Activated T-helper 2 cell treated with anti-CD3 and anti-CD28 coated beads, Interferon-gamma antibody, Interleukin-2, Interleukin-4, amounts not matched to agents 10 μg/mL and 5 μg/mL and 100 μg/mL, durations not matched to agents 14 hours and 24 hours and 36 hours (primary cell): ENCODE measurements at regions not wholly inside any gene's neighbourhood (a gene's known extent, or its start where the extent isn't known, plus 50 kb on each side); places are given as distances from the start of the nearest gene placed in this dataset.

ENCODE experiments used
- DNase-seq: peaks from one replicate; pipeline ENCODE4 v3.0.0; 2021; ENCODE audit warnings: low spot score
- H3K27ac Mint-ChIP-seq: one replicate; pipeline ENCODE4 v1.8.0; 2021; ENCODE audit warnings: mixed read lengths
- H3K27me3 Mint-ChIP-seq: one replicate; pipeline ENCODE4 v1.8.0; 2021; ENCODE audit warnings: low read depth, mixed read lengths
- H3K36me3 Mint-ChIP-seq: one replicate; pipeline ENCODE4 v1.8.0; 2021; ENCODE audit warnings: low read depth, mixed read lengths
- H3K4me1 Mint-ChIP-seq: one replicate; pipeline ENCODE4 v1.8.0; 2021; ENCODE audit warnings: low read depth, mixed read lengths
- H3K4me3 Mint-ChIP-seq: one replicate; pipeline ENCODE4 v1.8.0; 2021; ENCODE audit warnings: low read depth, mild to moderate bottlenecking, moderate library complexity, mixed read lengths
- H3K9me3 Mint-ChIP-seq: one replicate; pipeline ENCODE4 v1.8.0; 2021; ENCODE audit warnings: mixed read lengths
- intact Hi-C: fragments of 100-400 bp; cut with micrococcal nuclease; formaldehyde crosslinking; loops from one replicate; pipeline ENCODE4 v1.15.1; 2023

DNA sequence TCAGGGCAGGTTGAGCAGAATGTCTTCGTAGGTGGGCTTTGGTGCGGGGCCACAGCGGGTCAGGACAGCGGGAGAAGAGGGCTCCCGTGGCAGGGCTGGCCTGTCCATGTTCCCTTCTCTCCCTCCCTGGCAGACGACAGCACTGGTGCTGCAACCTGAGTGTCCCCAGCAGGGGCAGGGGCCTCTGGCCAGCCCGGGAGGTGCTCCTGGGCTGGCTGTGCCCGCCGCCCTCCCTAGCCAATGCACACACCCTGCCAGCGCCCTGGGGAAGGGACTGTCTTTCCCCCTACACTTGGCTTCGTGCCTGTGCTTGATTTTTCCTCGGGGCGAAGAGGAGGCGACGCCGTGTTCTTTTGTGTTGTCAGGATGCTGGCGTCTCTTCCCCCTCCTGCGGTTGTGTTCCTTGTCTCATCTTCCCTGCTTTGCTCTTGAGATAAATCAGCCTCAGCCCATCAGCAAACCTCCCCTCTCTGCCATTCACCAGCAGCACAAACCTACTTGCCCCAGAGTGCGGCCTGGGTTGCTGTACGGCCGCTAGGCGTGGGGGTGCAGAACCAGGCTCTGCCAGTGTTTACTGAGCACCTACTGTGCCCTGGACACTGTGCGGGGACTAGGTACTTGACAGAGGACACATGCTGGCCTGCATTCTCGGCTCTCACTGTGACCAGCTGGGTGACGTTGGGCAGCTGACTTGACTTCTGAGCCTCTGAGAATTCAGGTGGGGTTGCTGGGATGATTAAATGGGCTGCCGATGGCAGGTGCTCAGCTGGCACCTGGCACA, 237.3 kb upstream of the CIBAR2 start:
- H3K27ac Mint-ChIP-seq, result no peak overlapping the region
- no peaks in the 10 kb centered on the region for H3K36me3 Mint-ChIP-seq
- no peak overlapping the region for H3K4me3 Mint-ChIP-seq
- H3K9me3 Mint-ChIP-seq, result no peaks in the 10 kb centered on the region
- DNase-seq, result no peak
- intact Hi-C loops, result no loop called here
- H3K27me3 Mint-ChIP-seq, result no peaks in the 10 kb centered on the region
- H3K4me1 Mint-ChIP-seq, result no peaks in the 10 kb centered on the region

DNA sequence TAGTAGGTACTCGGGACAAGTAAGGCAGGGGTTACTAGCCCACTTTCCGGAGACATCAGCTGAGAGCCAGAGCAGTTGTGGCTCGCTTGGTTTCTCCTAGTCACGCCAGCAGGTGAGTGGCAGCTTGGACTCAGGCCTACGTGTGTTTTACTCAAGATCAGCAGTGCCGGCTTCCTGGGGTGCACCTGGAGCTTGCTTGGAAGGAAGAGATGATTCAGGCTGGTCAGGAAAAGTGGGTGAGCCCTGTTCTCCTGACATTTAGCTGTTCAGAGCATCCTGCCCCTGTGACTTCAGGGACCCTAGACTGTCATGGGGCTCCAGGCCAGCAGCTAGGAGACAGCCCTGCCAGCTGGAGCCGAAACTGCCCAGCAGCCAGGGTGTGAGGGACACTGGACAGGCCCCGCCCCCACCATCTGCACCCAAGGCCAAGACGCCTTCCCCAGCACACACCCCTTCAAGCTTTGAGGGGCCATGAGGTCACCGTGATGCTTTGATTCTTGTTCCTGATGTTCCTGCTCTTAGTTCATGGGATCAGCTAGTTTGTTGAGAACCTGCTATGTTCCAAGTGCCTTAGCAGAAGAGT, 238.0 kb upstream of the CIBAR2 start:
- no peak for DNase-seq
- intact Hi-C loops, result no loop called here
- Mint-ChIP-seq H3K4me3 (no peak overlapping the region), H3K27me3 (no peaks in the 10 kb centered on the region), H3K9me3 (no peaks in the 10 kb centered on the region), H3K27ac (no peak overlapping the region), H3K4me1 (no peaks in the 10 kb centered on the region), H3K36me3 (no peaks in the 10 kb centered on the region)

DNA sequence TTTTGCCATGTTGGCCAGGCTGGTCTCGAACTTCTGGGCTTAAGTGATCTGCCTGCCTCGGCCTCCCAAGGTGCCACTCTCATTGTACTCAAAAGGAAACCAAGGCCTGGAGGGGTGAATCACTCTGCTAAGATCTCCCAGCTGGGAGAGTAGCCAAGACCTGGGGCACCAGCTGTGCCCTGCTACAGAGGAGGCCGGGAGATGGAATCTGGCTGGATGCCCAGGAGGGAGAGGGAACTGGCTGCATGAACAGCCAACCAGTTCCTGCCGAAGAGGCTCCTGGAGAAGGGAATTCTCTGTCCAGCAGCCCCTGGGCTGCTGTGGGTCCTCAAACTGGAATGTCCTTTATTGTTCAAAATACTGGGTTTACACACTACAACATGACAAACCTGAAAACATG, 238.7 kb upstream of the CIBAR2 start:
- no peaks in the 10 kb centered on the region for H3K27me3 Mint-ChIP-seq
- no peak overlapping the region for H3K27ac Mint-ChIP-seq
- intact Hi-C loops, result no loop called here

DNA sequence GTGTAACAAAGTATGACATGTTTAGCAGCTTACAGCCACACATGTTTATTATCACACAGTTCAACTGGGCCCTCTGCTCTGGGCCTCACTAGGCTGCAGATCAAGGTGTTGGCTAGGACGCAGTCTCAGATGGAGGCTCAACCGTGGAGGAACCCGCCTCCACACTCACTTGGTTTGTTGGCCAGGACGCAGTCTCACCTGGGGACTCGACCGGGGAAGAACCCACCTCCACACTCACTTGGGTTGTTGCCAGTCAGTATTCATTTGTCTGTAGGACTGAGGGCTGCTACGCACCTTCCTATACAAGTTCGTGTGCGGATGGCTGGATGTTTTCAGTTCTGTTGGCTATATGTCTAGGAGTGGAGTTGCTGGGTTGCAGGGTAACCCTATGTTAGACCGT, 240.7 kb upstream of the CIBAR2 start:
- Mint-ChIP-seq H3K4me1 (no peaks in the 10 kb centered on the region), H3K27ac (no peak overlapping the region), H3K4me3 (no peak overlapping the region), H3K36me3 (no peaks in the 10 kb centered on the region), H3K27me3 (no peaks in the 10 kb centered on the region), H3K9me3 (no peaks in the 10 kb centered on the region)
- no peak for DNase-seq
- intact Hi-C loops, result no loop called here

More for the DNA sequence above, 238.7 kb upstream of the CIBAR2 start:
- Mint-ChIP-seq H3K4me3 (no peak overlapping the region), H3K4me1 (no peaks in the 10 kb centered on the region), H3K9me3 (no peaks in the 10 kb centered on the region), H3K36me3 (no peaks in the 10 kb centered on the region)
- no peak for DNase-seq

DNA sequence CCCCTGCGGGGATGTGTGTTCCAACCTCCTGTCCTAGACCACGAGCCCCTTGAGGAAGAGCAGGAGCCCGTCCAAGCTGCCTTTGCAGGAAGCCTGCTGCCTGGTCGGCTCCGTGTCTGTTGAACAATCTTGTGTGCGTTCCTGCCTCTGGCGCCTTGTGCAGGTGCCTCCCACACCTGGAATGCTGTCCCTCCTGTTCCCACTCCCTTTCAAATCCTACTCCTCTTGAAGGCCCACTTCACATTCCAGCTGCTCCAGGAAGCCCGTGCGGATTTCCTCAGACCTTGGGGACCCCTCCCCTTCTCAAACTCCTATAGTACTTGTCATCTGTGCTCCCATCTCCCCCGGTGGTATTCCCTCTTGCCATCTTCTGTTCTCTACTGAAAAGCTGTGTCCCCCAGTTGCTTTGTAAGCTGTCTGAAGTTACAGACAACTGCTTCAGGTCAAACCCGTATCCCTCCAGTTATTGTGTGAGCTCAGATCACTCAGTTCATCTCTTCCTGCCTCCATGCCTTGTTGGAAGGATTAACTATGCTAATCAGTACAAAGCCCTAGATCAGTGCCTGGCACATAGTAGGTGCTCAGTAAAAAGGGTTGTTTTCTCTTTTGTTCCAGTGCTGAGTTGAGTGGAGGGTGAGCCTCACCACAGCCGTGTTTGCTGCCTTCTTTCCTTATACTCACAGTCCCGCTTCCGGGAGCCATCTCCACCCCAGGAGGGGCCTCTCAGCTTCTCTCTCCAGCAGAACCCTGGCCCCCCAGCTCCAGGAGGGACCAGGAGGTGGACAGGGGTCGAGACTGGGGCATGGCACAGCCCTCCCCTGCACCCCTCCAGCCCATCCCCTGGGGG, 241.8 kb upstream of the CIBAR2 start:
- H3K36me3 Mint-ChIP-seq, result no peaks in the 10 kb centered on the region
- no peaks in the 10 kb centered on the region for H3K4me1 Mint-ChIP-seq
- no peak overlapping the region for H3K4me3 Mint-ChIP-seq
- H3K27ac Mint-ChIP-seq, result no peak overlapping the region
- intact Hi-C loops, result no loop called here
- DNase-seq, result no peak
- H3K27me3 Mint-ChIP-seq, result no peaks in the 10 kb centered on the region
- H3K9me3 Mint-ChIP-seq, result no peaks in the 10 kb centered on the region

DNA sequence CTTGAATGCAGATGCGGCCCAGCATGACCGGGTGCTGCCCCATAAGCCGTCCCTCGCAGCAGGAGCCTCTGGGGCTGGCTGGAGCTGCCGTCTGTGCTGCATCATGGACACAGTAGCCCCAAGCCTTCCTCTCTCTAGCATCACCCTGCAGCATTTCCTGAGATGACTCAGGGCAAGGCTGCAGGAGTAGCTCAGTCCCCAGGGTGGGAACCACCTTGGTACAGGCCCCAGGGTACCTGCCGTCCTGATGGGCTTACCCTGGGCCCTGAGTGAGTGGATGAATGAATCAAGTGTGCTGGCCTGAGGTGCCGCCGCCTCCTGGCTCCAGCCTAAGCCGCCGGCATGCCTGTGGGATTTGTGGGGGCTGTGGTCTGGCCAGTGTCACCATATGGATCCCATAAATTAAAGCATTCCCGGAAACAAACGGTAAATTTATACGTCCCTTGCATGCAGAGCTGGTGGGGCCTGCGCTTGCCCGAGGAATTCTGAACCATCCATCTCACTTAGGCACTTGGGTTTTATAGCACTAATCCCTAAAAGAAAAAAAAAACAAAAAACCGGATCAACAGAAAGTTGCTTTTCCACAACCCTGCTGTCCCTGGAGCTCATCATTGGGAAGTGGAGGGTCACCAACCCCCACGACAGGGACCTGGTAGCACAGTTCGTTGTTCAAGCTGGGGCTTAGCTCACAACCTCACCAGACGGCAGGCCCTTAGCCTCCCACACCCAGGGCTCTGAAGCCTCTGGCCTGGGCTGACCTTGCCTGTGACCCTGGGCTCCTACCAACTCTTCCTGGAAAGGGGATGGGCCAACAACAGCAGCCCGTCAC, 242.6 kb upstream of the CIBAR2 start:
- intact Hi-C loops, result no loop called here
- Mint-ChIP-seq H3K27ac (no peak overlapping the region), H3K36me3 (no peaks in the 10 kb centered on the region), H3K27me3 (no peaks in the 10 kb centered on the region), H3K9me3 (no peaks in the 10 kb centered on the region), H3K4me1 (no peaks in the 10 kb centered on the region), H3K4me3 (no peak overlapping the region)
- DNase-seq, result no peak

DNA sequence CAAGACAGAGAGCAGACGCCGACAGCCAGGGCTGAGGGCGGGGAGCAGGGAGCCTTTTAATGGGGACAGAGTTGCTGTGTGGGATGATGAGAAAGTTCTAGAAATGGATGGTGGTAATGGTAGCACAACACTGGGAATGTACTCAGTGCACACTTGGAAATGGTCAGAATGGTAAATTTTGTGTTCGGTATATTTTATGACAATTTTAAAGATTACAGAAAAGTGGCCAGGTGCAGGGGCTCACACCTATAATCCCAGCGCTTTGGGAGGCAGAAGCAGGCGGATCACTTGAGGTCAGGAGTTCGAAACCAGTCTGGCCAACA, 243.2 kb upstream of the CIBAR2 start:
- Mint-ChIP-seq H3K4me3 (no peak overlapping the region), H3K36me3 (no peaks in the 10 kb centered on the region), H3K9me3 (no peaks in the 10 kb centered on the region), H3K27me3 (no peaks in the 10 kb centered on the region), H3K4me1 (no peaks in the 10 kb centered on the region), H3K27ac (no peak overlapping the region)
- intact Hi-C loops, result no loop called here
- no peak for DNase-seq

DNA sequence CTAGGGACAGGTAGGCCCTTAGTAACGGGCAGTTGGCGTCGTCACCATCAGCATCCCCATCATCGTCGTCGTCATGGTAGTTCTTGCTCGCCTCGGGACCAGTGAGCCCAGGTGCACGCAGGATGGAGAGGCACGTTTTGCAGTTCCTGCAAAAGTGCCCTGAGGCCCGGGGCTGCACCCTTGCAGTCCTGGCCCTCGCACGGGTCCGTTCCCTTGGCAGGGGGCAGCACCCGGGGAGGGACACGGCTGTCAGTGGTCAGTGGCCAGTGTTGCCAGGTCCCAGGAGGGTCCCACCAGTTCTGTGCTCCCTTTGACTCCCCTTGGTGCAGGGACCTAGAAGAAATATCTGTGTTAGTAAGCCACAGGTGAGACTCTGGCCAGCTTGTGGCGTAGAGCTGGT, 243.9 kb upstream of the CIBAR2 start:
- Mint-ChIP-seq H3K4me3 (no peak overlapping the region), H3K27ac (no peak overlapping the region), H3K4me1 (no peaks in the 10 kb centered on the region), H3K9me3 (no peaks in the 10 kb centered on the region), H3K36me3 (no peaks in the 10 kb centered on the region), H3K27me3 (no peaks in the 10 kb centered on the region)
- intact Hi-C loops, result no loop called here
- no peak for DNase-seq

DNA sequence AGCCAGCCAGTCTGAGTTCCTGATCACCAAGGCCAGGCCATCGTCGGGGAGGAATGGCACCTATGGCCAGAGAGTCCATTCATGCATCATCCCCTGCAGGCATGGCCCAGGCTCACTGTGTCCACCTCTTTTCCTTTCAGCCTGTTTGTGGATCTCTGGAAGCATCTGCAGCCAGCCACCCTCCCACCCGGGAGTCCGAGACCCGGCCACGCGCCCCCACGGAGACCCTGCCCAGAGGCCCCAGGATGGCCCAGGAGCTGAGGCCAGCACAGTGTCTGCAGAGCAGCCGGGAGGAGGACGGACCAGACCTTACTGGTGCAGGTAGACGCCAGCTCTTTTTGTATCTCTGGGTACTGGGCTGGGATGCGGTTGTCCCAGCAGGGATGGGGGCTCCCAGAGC, 245.1 kb upstream of the CIBAR2 start:
- Mint-ChIP-seq H3K4me1 (no peaks in the 10 kb centered on the region), H3K4me3 (no peak overlapping the region), H3K27me3 (no peaks in the 10 kb centered on the region), H3K9me3 (no peaks in the 10 kb centered on the region), H3K36me3 (no peaks in the 10 kb centered on the region), H3K27ac (no peak overlapping the region)
- DNase-seq, result no peak
- intact Hi-C loops, result no loop called here

DNA sequence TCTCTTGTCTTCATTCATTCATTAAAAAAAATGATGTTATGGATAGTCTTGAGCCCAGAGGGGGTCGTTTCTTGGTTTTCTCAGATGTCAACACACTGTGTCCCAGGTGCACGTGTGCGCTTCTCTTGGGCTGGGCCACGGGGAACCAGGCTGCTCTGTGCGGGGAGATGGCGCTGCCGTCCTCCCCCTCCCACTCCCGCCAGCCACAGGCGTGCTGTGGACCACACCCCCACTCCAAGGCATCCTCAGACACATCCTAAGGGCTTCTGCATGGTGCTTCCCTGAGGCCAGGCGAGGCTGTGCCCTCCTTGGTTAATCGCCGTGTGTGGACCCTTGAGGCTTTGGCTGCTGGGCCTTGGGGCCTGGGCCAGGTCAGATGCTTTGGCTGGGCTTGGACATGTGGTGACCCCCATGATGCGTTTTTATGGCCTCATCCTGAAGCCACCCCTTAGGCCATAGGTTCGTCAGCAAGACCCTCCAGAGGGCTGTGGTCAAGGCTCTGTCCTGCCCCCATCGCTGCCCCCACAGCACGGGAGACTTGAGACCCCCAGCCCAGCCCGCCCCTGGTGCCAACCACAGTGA, 245.7 kb upstream of the CIBAR2 start:
- intact Hi-C loops, result no loop called here

DNA sequence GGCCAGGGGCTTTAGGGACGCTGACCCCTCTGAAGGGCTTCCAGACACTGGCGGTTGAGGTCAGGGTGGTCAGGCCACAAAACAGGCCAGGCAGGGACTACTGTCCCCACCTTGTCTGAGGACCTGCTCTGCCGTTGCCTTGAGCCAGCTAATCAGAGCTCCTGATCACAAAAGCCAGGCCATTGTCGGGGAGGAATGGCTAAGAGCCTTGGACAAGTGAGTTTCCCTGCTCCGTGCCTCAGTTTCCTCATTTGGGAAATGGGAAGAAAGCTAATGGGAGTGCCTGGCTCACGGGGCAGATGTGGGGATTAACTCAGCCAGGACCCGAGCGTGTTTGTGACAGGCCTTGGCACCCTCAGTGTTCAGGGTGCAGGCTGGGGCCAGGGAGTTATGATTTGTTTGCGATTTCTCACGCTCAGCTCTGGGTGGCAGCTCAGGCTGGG, 246.5 kb upstream of the CIBAR2 start:
- Mint-ChIP-seq H3K4me1 (no peaks in the 10 kb centered on the region), H3K9me3 (no peaks in the 10 kb centered on the region), H3K36me3 (no peaks in the 10 kb centered on the region), H3K4me3 (no peak overlapping the region), H3K27ac (no peak overlapping the region), H3K27me3 (no peaks in the 10 kb centered on the region)
- no peak for DNase-seq
- intact Hi-C loops, result no loop called here

More for the DNA sequence above, 245.7 kb upstream of the CIBAR2 start:
- DNase-seq, result no peak
- no peaks in the 10 kb centered on the region for H3K4me1 Mint-ChIP-seq
- no peak overlapping the region for H3K4me3 Mint-ChIP-seq
- no peaks in the 10 kb centered on the region for H3K36me3 Mint-ChIP-seq
- H3K27ac Mint-ChIP-seq, result no peak overlapping the region
- no peaks in the 10 kb centered on the region for H3K9me3 Mint-ChIP-seq
- H3K27me3 Mint-ChIP-seq, result no peaks in the 10 kb centered on the region

DNA sequence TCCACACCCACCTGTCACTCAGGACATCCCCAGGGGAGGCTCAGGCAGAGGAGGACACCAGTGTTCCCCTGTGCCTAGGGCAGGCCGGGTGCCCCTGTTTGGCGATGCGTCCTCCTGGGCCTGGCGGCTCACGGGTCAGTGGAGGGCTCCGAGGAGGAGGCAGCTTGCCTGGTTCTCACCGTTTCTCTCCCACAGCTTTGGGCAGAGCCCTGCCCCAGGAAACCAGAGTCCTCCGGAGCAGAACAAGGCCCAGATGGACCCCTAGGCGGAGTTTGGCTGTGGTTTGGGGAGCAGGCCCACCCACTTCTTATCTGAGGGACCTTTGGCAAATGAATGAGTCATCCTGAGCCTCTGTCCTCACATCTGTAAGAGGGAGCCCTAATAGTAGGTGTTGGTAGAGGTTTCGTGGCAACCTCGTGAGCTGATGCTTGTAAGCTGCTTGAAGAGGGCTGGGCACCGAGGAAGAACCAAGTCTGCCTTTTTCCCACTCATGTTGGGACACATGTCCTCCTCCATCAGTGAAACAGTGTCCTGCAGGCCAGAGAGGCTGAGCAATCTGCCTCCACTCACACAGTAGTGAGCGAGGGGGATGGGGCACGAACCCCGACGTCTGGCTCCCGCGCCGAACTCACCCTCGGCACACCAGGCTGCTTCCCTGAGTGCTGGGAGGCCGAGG, 247.0 kb upstream of the CIBAR2 start:
- Mint-ChIP-seq H3K27ac (no peak overlapping the region), H3K4me1 (no peaks in the 10 kb centered on the region), H3K36me3 (no peaks in the 10 kb centered on the region), H3K9me3 (no peaks in the 10 kb centered on the region), H3K4me3 (no peak overlapping the region), H3K27me3 (no peaks in the 10 kb centered on the region)
- intact Hi-C loops, result no loop called here
- DNase-seq, result no peak
